Transverse colon (tissue), 4 donors: ENCODE measurements at regions not wholly inside any gene's neighbourhood (a gene's known extent, or its start where the extent isn't known, plus 50 kb on each side); places are given as distances from the start of the nearest gene placed in this dataset.

ENCODE experiments used
- EP300 ChIP-seq: sonication (generic); formaldehyde crosslinking; IDR thresholded peaks from one replicate; pipeline ENCODE4 v1.6.1; 2017; ENCODE audit warnings: antibody characterized with exemption, low read depth
- POLR2A ChIP-seq: fragments of 450-650 bp; IDR thresholded peaks from one replicate; pipeline ENCODE4 v1.6.1; 2016; ENCODE audit warnings: antibody characterized with exemption, mild to moderate bottlenecking, moderate library complexity
- POLR2AphosphoS5 ChIP-seq, 3 donors: sonication (generic); formaldehyde crosslinking; IDR thresholded peaks; one replicate each; pipeline ENCODE4 v1.6.1; 2016; ENCODE audit warnings: antibody characterized with exemption in 3 of 3
- TF ChIP-seq, protein P1 (sequence below), 5 experiments: fragments of 200-600 bp in 3 of 5; fragments of 450-650 bp in 2 of 5; sonication (generic) in 3 of 5; IDR thresholded peaks; 1 replicate in 2 of 5; 2 replicates in 3 of 5; pipeline ENCODE4 v1.5.1; 2016 to 2017; ENCODE audit warnings: antibody characterized with exemption in 5 of 5, inconsistent platforms in 3 of 5, mild to moderate bottlenecking in 2 of 5, moderate library complexity in 1 of 5

DNA sequence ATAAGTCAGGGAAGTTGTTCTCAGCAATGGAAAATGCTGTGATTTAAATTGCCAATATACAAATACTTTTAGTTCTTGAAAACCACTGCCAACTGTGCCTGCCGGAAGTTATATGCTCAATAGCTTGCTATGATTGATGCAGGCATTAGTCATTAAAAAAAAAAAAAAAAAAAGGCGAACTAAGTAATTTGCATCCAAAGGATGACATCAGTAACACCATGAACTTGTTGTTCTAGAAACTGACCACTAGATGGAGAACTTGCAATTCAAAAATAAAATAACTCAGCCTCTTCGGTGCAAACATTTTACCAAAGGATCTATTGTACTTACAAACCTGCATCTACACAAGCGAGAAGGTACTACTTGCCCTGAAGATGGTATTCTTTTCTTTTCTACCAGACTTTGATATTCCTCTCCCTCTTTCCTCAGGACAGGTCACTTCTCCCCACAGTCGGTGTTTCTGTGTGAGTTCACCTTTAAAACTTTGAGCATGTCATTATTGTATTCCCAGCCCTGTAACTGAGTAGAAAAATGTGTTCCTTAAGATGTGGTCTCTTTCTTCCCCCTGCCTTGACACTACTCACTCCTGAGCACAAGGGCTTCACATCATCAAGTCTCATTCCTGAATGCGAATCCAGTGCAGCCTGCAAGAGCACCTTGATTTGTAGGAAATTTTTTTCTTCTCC lies 115.0 kb upstream of the VEPH1 start:
- no peak for TF ChIP-seq POLR2A
- TF ChIP-seq, protein P1, sequence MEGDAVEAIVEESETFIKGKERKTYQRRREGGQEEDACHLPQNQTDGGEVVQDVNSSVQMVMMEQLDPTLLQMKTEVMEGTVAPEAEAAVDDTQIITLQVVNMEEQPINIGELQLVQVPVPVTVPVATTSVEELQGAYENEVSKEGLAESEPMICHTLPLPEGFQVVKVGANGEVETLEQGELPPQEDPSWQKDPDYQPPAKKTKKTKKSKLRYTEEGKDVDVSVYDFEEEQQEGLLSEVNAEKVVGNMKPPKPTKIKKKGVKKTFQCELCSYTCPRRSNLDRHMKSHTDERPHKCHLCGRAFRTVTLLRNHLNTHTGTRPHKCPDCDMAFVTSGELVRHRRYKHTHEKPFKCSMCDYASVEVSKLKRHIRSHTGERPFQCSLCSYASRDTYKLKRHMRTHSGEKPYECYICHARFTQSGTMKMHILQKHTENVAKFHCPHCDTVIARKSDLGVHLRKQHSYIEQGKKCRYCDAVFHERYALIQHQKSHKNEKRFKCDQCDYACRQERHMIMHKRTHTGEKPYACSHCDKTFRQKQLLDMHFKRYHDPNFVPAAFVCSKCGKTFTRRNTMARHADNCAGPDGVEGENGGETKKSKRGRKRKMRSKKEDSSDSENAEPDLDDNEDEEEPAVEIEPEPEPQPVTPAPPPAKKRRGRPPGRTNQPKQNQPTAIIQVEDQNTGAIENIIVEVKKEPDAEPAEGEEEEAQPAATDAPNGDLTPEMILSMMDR (IDR thresholded peaks at IDR 0.05) = peak; percentile 57 to 68 (median 65)
- no peak for TF ChIP-seq POLR2AphosphoS5 (IDR thresholded peaks at IDR 0.05)
- TF ChIP-seq EP300 = no peak
